GM18517 (cell line): ENCODE measurements at regions not wholly inside any gene's neighbourhood (a gene's known extent, or its start where the extent isn't known, plus 50 kb on each side); places are given as distances from the start of the nearest gene placed in this dataset.
"Not testable (repeated sequence)": the region's sequence is repeated elsewhere in the genome, so short reads cannot be mapped to it uniquely, and the experiment has no call there.

ENCODE experiments used
- ATAC-seq: cut with Tn5 transposase; IDR thresholded peaks from one replicate; pipeline ENCODE4 v1.9.1; 2021; ENCODE audit warnings: mild to moderate bottlenecking, moderate library complexity; ENCODE audit not compliant: unreplicated experiment

- ATAC-seq = peak; percentile 35
These were observed 122.0 kb downstream of the CT47B1 start for GRCh38 chrX:120753413-120754251.

GRCh38 chrX:120752431-120753082, 122.7 kb upstream of the C1GALT1C1 start:
- ATAC-seq = no peak

- no peak for ATAC-seq
These were observed 121.8 kb upstream of the C1GALT1C1 start for GRCh38 chrX:120751683-120752082.

GRCh38 chrX:120750381-120750780, 120.5 kb upstream of the C1GALT1C1 start:
- no peak for ATAC-seq

GRCh38 chrX:120749141-120749846, 119.4 kb upstream of the C1GALT1C1 start:
- ATAC-seq = peak; percentile 82

- ATAC-seq = no peak
These were observed 116.3 kb upstream of the C1GALT1C1 start for GRCh38 chrX:120746153-120746552.

- no peak for ATAC-seq
These were observed 113.3 kb upstream of the C1GALT1C1 start for GRCh38 chrX:120742946-120743665.

- ATAC-seq = no peak
These were observed 111.6 kb upstream of the C1GALT1C1 start for GRCh38 chrX:120741452-120741851.

GRCh38 chrX:120740072-120740471, 110.2 kb upstream of the C1GALT1C1 start:
- ATAC-seq = no peak

GRCh38 chrX:120739300-120739699, 109.4 kb upstream of the C1GALT1C1 start:
- ATAC-seq = no peak

GRCh38 chrX:120736989-120737388, 107.1 kb upstream of the C1GALT1C1 start:
- ATAC-seq = no peak

GRCh38 chrX:120735966-120736365, 106.1 kb upstream of the C1GALT1C1 start:
- ATAC-seq = no peak

- no peak for ATAC-seq
These were observed 103.0 kb upstream of the C1GALT1C1 start for GRCh38 chrX:120732879-120733278.

- no peak for ATAC-seq
These were observed 102.6 kb upstream of the C1GALT1C1 start for GRCh38 chrX:120732461-120732860.

GRCh38 chrX:120731386-120731785, 101.5 kb upstream of the C1GALT1C1 start:
- ATAC-seq = no peak

GRCh38 chrX:120729506-120730255, 99.8 kb upstream of the C1GALT1C1 start:
- not testable (repeated sequence) for ATAC-seq

- no peak for ATAC-seq
These were observed 98.1 kb upstream of the C1GALT1C1 start for GRCh38 chrX:120727911-120728310.

- no peak for ATAC-seq
These were observed 97.6 kb upstream of the C1GALT1C1 start for GRCh38 chrX:120727452-120727851.

GRCh38 chrX:120726294-120726693, 96.4 kb upstream of the C1GALT1C1 start:
- ATAC-seq = peak; percentile 99

GRCh38 chrX:120725874-120726273, 96.0 kb upstream of the C1GALT1C1 start:
- no peak for ATAC-seq
